Neural progenitor cell (in vitro differentiated cells): ENCODE measurements at regions not wholly inside any gene's neighbourhood (a gene's known extent, or its start where the extent isn't known, plus 50 kb on each side); places are given as distances from the start of the nearest gene placed in this dataset.
A peak's percentile ranks its signal among the peaks of the same experiment; 100 is the strongest.

Experiments used
- DNase-seq: peaks from one replicate; pipeline ENCODE4 v3.0.0-alpha.2; 2016; ENCODE audit warnings: low spot score
- H2AFZ ChIP-seq: fragments of 200-600 bp; sonication (generic); replicated peaks from 2 replicates; pipeline ENCODE4 v1.6.1; 2016; ENCODE audit warnings: antibody characterized with exemption
- H3F3A ChIP-seq: fragments of 200-600 bp; sonication (generic); 2 replicates; pipeline ENCODE4 v1.6.1; 2016; ENCODE audit warnings: antibody characterized with exemption, low read depth
- H3K27ac ChIP-seq: fragments of 200-600 bp; sonication (generic); 2 replicates; pipeline ENCODE4 v1.5.1; 2016; ENCODE audit warnings: mild to moderate bottlenecking
- H3K27me3 ChIP-seq: fragments of 200-600 bp; sonication (generic); 2 replicates; pipeline ENCODE4 v1.6.1; 2016; ENCODE audit warnings: mild to moderate bottlenecking, moderate library complexity
- H3K36me3 ChIP-seq: fragments of 200-600 bp; sonication (generic); 2 replicates; pipeline ENCODE4 v1.5.1; 2016
- H3K4me1 ChIP-seq: fragments of 200-600 bp; sonication (generic); 2 replicates; pipeline ENCODE4 v1.6.1; 2016; ENCODE audit warnings: mixed run types
- H3K4me2 ChIP-seq: fragments of 200-600 bp; sonication (generic); 2 replicates; pipeline ENCODE4 v1.6.1; 2016
- H3K4me3 ChIP-seq: fragments of 200-600 bp; sonication (generic); 2 replicates; pipeline ENCODE4 v1.5.1; 2016
- H3K79me2 ChIP-seq: fragments of 200-600 bp; sonication (generic); 2 replicates; pipeline ENCODE4 v1.6.1; 2016; ENCODE audit warnings: low read depth
- H3K9ac ChIP-seq: fragments of 200-600 bp; sonication (generic); 2 replicates; pipeline ENCODE4 v1.6.1; 2016
- H3K9me3 ChIP-seq: fragments of 200-600 bp; sonication (generic); 2 replicates; pipeline ENCODE4 v1.5.1; 2016; ENCODE audit warnings: low read depth
- H4K20me1 ChIP-seq: fragments of 200-600 bp; sonication (generic); 2 replicates; pipeline ENCODE4 v1.6.1; 2016; ENCODE audit warnings: low read depth
- H3K27ac Mint-ChIP-seq: 3 replicates; pipeline ENCODE4 v1.8.0; 2021; ENCODE audit warnings: mixed read lengths
- H3K27me3 Mint-ChIP-seq: 2 replicates; pipeline ENCODE4 v1.8.0; 2022; ENCODE audit warnings: low read depth, mild to moderate bottlenecking, inconsistent platforms, moderate library complexity, mixed read lengths; ENCODE audit not compliant: insufficient read depth
- H3K36me3 Mint-ChIP-seq: 3 replicates; pipeline ENCODE4 v1.8.0; 2021; ENCODE audit warnings: mixed read lengths
- H3K4me1 Mint-ChIP-seq: 3 replicates; pipeline ENCODE4 v1.8.0; 2021; ENCODE audit warnings: mixed read lengths
- H3K4me3 Mint-ChIP-seq: 3 replicates; pipeline ENCODE4 v1.8.0; 2021; ENCODE audit warnings: mild to moderate bottlenecking, moderate library complexity, mixed read lengths
- H3K9me3 Mint-ChIP-seq: 3 replicates; pipeline ENCODE4 v1.8.0; 2020; ENCODE audit warnings: mixed read lengths
- CTCF ChIP-seq: fragments of 200-600 bp; sonication (generic); IDR thresholded peaks from 2 replicates; pipeline ENCODE4 v1.5.1; 2017; ENCODE audit warnings: antibody characterized with exemption, mild to moderate bottlenecking
- EZH2 ChIP-seq: fragments of 200-600 bp; sonication (generic); IDR thresholded peaks from 2 replicates; pipeline ENCODE4 v1.6.1; 2017; ENCODE audit warnings: antibody characterized with exemption, mild to moderate bottlenecking, moderate library complexity
- EZH2phosphoT487 ChIP-seq: fragments of 200-600 bp; sonication (generic); IDR thresholded peaks from 2 replicates; pipeline ENCODE4 v1.6.1; 2017; ENCODE audit warnings: antibody characterized with exemption

DNA sequence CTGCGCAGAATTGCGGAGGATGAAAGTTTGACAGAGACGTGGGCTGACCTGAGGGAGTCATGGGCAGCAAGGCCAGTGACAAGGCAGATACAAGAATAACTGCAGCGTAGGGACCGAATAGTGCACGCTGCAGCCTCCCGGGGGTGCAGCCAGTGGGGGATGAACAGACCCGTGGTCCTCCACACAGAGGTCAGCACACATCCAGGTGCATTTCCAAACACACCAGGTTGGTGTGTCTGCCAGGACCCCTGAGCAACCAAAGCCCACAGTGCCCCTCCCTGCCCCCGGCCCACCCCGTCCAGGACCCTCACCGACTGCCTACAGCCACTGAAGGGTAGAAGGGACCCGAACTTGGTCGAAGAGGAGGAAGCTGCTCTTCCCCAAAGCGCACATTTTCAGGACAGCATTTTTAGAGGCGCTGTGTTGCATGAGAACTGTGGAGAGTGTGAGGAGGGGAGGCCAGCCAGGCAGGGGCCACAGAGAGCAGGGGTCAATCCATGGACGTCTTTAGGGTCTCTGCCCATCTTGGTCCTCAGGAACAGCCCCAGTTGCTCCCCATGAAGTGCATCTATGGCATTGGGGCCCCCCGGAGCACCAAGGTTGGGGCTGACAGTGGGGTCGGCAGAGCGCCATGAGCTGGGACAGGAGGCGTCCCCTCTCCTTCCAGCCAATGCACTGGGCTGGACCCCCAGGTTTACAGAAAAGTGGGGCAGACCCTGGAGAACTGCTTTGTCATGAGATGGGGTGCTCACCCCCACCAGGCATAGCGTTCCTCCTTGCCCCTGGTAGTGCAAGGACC, 157.8 kb upstream of the AFDN start:
- Histone ChIP-seq H3K4me3 (no peak overlapping the region), H3K79me2 (no peaks in the 10 kb centered on the region), H2AFZ (no peak overlapping the region), H3K9ac (no peak overlapping the region), H3K9me3 (no peaks in the 10 kb centered on the region), H3K4me2 (no peak overlapping the region), H3K27ac (no peak overlapping the region), H3K36me3 (no peaks in the 10 kb centered on the region), H3K27me3 (no peaks in the 10 kb centered on the region), H3K4me1 (peaks cover 19% of the 10 kb centered on the region), H4K20me1 (no peaks in the 10 kb centered on the region), H3F3A (no peaks in the 10 kb centered on the region)
- Mint-ChIP-seq H3K36me3 (peaks cover 5% of the 10 kb centered on the region), H3K4me1 (peaks cover 68% of the 10 kb centered on the region), H3K4me3 (no peak overlapping the region), H3K27me3 (peaks cover 35% of the 10 kb centered on the region), H3K27ac (peak overlapping the region; percentile 58), H3K9me3 (peaks cover 20% of the 10 kb centered on the region)
- TF ChIP-seq EZH2phosphoT487: no peak
- TF ChIP-seq CTCF: no peak
- DNase-seq: no peak

GRCh38 chr6:167669553-167669849, 157.2 kb upstream of the AFDN start:
- Histone ChIP-seq H3K27ac (no peak overlapping the region), H2AFZ (no peak overlapping the region), H3K9ac (no peak overlapping the region), H3F3A (no peaks in the 10 kb centered on the region), H3K27me3 (no peaks in the 10 kb centered on the region), H3K79me2 (no peaks in the 10 kb centered on the region), H4K20me1 (no peaks in the 10 kb centered on the region), H3K36me3 (no peaks in the 10 kb centered on the region), H3K9me3 (no peaks in the 10 kb centered on the region), H3K4me3 (no peak overlapping the region), H3K4me2 (no peak overlapping the region), H3K4me1 (peaks cover 19% of the 10 kb centered on the region)
- no peak for DNase-seq
- peaks cover 5% of the 10 kb centered on the region for H3K36me3 Mint-ChIP-seq
- H3K27me3 Mint-ChIP-seq: peaks cover 33% of the 10 kb centered on the region
- H3K4me3 Mint-ChIP-seq: no peak overlapping the region
- peaks cover 66% of the 10 kb centered on the region for H3K4me1 Mint-ChIP-seq
- H3K9me3 Mint-ChIP-seq: peaks cover 20% of the 10 kb centered on the region
- TF ChIP-seq EZH2 (no peak), CTCF (no peak), EZH2phosphoT487 (no peak)
- H3K27ac Mint-ChIP-seq: no peak overlapping the region

- peaks cover 29% of the 10 kb centered on the region for H3K27me3 Mint-ChIP-seq
- Histone ChIP-seq H3K9me3 (no peaks in the 10 kb centered on the region), H2AFZ (no peak overlapping the region), H3K9ac (no peak overlapping the region), H3F3A (no peaks in the 10 kb centered on the region), H3K4me2 (no peak overlapping the region), H3K36me3 (no peaks in the 10 kb centered on the region), H3K79me2 (no peaks in the 10 kb centered on the region), H3K4me1 (peaks cover 19% of the 10 kb centered on the region), H3K27me3 (no peaks in the 10 kb centered on the region), H3K4me3 (no peak overlapping the region), H3K27ac (no peak overlapping the region), H4K20me1 (no peaks in the 10 kb centered on the region)
- peak overlapping the region; percentile 93 for H3K27ac Mint-ChIP-seq
- DNase-seq: no peak
- H3K4me1 Mint-ChIP-seq: peaks cover 63% of the 10 kb centered on the region
- no peak overlapping the region for H3K4me3 Mint-ChIP-seq
- peaks cover 20% of the 10 kb centered on the region for H3K9me3 Mint-ChIP-seq
- H3K36me3 Mint-ChIP-seq: peaks cover 5% of the 10 kb centered on the region
- TF ChIP-seq EZH2phosphoT487 (no peak), CTCF (no peak), EZH2 (no peak)
Observed at GRCh38 chr6:167669870-167670802, 156.6 kb upstream of the AFDN start.
